ENCODE measurements at regions not wholly inside any gene's neighbourhood (a gene's known extent, or its start where the extent isn't known, plus 50 kb on each side); places are given as distances from the start of the nearest gene placed in this dataset.
"Not testable (repeated sequence)": the region's sequence is repeated elsewhere in the genome, so short reads cannot be mapped to it uniquely, and the experiment has no call there.

DNA sequence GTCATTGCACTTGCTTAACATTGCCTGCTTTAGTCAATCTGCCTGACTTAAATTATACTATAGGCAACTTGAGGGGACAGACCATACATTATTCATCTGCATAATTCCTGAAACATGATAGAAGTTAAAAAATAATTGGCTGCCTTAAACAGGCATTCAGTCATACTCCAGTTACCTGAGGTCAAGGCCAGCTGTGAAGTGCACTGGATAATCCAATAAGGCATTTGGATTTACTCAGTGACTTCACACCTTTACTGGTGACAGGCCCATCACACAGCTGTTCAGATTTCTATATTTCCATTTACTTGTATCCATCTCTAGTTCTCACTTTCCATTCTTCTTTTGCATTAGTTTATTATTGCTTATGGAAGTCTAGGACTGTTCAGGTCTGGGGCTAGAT is 2341.6 kb downstream of the PCDH7 start:
- DNase-seq, result no peak

DNA sequence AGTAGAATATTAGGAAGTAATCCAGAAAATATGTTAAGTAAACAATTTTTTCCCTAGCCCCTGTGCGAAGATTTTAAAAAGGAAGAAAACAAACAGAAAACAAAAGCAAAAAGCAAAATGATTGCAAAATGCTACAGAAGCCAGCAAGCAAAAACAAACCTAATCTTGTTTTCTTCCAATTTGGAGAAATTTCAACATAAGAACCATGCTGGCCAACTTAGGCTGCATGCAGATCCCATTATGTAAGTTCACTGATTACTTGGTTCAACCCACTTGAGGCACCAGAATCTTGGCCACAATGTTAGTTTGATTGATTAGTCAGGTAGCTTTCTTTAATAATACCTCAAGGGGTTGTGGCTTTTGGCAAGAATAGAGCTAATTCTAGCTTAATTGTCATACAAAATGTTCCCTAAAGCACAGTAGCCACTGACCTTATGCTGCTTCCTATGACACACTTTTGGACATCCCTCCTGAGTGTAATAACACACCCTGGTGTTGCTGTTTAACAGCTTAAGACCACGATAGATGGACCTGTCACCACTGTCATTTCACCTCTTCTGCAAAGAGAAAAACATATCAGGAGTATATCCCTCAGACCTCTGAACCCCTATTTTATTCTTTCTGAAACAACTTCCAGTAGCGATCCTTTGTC is 2342.1 kb downstream of the PCDH7 start:
- no peak for DNase-seq

DNA sequence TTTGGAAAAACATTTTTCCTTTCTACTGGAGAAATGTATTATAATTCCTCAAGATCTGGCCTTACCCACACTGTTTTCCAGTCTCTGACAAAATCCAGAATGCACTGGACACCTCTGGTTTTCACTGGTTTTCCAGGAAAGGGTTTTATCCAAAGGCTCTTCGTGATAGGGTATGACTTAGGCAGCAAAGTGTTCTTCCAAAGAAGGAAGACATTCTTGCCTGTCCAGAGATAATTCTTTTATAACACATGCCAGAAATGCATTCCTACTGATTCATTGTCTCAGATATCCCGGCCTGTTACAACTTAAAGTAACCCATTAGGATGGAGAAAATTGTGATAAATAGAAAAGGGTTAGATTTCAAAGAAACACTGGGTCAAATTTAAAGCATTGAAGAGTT is 2343.1 kb downstream of the PCDH7 start:
- no peak for DNase-seq

DNA sequence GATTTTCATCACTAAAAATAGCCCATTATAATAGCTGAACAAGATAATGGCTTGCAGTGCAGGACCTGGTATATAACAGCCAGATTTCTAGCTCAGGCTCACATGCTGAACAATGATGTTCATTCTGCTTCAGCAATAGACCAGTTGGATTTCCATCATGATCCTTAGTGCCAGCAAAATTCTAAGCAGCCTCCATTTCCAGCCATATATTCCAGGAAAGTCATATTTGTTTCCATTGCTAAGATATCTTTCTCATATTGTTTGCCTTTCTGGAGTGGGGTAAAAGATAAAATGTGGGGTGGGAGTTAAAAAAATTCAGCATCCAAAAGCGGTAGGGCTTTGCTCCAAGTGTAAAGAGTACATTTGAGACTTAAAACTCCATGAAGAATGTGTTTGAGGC is 2344.1 kb downstream of the PCDH7 start:
- no peak for DNase-seq

DNA sequence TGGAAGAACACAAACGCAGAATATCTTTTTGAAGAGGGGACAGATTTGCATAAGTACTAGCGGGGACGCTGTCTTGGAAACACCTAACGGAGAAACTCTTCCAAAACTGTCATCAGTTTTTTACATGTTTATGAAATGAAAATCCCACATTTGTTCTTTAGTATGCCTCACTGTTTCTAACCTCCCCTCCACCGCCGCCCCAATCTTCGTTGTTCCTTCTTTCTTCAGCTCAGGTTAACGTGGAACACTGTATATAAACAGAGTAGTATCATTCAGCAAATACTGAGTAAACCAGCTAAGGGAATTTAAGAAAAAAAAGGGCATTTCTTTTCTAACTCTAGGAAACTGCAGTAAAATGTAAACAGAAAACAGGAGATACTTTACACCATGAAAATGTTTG is 2345.6 kb downstream of the PCDH7 start:
- no peak for DNase-seq

DNA sequence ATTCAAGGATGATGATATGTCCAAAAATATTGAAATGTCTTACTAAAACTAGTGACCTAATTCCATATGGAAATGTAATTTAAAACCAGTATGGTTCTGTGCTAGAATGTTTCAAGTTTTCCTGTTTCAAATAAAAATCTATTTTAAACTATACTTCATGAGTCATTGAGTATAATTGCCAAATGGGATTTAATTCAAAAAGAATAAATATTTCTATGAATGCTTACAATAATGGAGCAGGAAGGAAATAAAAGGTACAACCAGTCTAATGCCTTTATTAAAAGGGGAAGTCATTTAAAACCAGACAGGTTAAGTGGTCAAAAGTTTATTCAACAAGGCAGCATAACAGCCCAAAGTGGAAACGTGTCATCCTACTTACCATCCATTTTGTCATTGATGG is 2347.1 kb downstream of the PCDH7 start:
- no peak for DNase-seq

DNA sequence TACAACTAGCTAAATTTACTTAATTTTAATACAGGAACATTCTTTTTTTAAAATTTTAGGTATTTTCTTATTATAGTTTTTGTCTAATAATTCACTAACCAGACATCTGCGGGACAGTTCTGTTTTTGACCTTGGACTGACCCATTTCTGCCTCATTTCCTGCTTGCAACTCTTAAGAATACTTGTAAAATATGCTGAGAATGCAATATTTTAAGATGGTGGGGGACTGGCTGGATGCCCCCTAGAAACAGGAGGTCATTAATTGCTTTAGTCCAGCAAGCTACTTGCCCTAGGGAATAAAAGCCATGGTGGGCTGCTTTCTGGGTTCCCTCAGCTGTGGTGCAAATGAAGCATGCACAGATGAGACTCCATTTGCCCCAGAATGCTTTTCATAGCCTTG is 2348.4 kb downstream of the PCDH7 start:
- no peak for DNase-seq

DNA sequence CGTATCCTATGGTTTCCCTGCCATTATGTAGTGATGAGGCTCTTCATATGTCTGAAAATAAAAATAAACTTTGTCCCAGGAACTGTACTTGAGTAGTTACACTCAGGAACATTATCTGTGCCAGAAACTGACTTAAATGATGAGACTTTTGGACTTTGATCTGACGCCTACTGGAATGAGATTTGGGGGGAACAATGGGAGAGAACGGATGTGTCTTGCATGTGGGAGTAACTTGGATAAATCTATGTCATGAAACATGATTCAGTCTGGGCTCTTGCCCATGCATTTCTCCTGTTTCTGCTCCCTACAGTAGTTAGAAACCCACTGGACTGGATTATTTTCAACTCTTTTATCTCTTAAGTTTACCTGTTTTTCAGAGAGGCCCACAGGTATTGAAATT is 2351.4 kb downstream of the PCDH7 start:
- no peak for DNase-seq

DNA sequence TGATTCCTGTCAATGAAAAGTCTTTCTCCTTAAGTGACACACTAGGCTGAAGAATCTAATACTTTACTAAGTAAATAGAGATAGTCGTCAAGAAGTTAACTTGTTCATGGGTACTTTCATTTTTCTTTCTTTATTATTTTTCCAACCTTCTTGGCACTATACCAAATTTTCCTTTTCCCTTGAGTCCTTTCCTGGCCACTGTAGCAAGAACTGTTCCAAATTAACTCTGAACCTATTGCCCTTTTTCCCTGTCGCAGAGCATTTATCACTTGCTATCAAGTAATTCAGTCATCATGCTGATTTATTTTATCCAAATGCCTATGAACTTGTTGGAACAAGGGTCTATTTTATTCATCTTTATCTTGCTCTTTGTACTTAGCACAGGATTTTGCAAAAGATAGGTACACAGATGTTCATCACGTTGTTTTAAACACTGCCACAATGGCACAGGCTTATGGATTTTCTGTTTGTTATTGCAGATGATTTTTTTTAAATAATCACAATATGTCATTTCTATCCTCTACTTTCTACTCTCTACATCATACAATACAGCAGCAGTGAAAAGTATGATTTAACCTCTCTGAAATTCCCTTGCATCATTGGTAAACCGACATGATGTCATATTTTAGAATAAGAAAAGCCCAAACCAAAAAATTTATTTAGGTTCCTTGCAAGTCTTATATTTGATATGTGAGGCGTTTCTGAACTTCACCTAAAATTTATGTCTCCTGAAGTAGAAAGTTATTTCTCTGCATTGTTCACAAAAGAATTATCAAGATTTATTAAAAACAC is 2352.3 kb downstream of the PCDH7 start:
- DNase-seq, result peak in 1 of 2 experiments; percentile 4

DNA sequence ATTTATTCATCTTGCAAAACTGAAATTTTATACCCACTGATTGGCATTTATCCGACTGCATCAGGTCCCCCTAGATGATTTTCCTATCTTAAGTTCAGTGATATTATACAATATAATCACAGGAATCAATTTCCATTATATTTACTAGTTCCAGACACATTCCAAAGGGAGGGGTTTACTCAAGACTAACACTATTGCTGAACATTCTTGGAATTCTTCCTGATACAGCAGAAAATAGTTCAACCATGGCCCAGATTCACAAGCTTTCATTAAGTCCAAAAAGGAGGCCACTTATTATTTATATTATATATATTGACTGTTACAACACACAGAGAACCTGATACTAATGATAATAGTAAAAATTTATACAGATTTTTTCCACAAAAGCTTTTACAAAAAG is 2353.6 kb downstream of the PCDH7 start:
- no peak for DNase-seq

DNA sequence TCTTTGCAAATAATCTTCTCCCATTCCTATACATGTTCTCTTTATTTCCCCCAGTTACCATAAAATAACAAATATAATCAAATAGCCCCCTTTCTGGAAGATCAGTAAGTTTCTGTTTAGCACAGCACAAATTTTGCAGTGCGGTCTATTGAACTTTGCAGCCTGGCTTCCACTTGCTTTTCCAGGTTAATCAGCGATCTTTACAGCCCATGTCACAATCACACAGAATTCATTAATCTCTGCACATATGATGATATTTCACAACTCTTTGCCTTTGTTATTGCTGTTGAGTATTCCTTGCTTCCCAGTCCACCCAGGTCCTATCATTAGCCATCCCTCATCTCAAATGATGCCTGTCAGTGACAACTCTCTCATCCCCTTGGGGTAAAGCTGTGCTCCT is 2358.0 kb downstream of the PCDH7 start:
- DNase-seq, result no peak

DNA sequence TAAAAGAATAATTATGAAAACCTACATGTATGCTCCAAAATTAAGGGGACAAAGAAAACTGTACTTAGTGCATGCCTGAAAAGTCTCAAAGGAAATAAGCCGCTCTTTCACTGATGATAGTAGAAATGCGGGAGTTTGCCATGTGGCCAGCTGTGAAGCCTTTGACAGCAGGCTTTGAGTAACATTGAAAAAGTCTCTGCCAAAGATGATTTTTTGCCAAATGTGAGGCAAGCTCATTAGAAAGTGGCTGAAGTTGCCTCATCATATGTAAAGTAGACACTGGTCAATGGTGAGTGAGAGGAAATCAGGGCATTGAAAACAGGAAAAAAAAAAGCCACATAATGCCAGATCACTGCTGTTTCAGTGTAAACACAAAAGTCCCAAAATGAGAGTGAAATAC is 2360.1 kb downstream of the PCDH7 start:
- peak; percentile 23 to 83 for DNase-seq

DNA sequence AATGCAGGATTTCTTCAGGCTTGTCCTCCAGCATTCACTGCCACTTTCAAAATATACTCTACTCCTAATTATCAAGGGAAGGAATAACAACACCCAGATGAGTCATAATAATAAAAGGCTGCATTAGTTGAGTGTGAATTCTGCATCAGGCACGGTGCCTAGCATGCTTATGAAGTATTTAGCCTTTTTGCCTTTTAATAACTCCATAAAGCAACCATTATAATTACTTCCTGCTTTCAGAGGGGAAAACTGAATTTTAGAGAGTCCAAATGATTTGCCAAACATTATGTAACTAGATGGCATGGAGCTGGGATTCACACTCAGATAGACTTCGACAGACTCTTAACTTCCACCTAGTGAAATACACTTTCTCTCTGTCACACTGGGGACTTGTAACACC is 2365.5 kb downstream of the PCDH7 start:
- peak in 1 of 2 experiments; percentile 11 for DNase-seq

DNA sequence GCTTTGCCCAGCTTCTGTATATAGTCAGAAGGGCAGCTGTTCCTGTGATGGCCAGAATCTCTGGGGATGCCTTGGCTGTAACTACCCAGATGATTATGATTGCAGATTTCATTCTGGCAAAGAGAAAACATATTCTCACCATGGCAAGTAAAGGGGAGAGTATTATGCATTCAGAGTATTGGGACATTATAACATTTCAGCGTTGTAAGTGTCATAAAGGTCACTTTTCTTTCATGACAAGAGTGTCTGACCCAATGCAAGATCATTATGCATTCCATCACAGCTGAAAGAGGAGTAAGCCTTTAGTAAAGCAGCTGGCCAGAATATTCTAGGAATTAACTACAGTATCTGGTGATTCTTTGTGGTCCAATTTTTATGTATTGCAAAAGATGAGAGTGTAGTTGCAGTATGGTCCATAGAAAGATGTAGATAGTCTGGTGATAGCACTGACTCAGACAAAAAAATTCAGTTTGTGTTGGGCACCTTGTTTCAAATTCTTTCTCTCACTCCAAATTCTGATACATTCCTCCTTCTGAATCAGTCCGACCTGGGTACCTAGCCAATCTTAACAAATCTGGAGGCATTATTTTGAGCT is 2366.3 kb downstream of the PCDH7 start:
- DNase-seq, result no peak

DNA sequence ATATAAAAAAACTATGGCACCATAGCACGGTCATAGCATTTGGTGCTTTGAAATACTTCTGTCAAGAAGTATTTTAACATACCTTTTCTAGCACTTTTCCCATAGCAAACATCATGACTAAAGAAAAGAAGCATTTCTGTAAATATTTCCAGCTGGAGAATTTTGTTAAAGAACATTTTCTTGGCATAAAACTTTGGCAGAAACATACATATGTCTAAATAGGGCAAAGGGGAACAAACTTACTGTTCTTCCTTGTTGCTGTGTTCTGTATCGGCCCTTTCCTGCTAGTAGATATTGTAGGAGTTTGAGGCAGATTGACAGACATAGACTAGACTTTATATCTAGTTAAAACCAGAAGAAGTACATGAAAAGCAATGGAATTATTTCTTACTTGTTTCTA is 2368.5 kb downstream of the PCDH7 start:
- no peak for DNase-seq

DNA sequence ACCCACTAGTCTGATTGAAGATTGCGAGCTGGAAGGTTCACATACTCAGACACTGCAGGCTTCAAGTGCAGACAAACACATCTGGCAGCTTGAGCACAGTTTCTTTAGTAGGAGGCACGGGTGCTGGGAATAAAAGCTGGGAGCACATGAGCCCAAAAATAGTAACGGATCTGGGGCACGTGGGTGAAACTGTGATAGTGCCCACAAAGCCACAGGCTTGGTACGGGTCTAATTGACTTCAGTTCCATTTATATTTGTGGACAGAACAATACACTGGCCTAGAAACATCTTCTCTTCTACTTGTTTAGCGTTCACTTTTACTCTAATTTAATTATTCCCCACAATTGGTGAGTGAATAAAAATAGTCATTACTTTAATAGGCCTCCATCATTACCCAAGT is 2370.7 kb downstream of the PCDH7 start:
- no peak for DNase-seq

DNA sequence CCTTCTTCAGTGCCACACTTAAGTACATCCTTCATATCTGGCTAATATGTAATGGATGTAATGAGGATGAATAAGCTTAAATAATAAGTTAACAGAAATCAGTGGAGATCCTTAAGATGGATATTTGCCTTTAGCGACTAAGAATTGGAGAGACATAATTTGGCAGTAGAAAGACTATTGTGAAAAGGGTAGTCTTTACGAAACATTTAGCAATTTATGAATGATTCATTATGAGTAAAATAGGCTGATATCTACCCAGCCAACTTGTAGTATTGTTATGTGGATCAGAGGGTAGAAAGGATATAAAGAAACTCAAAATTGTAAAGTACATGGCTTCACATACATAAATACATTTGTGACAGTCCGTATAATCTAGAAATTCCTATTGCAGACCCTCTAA is 2371.8 kb downstream of the PCDH7 start:
- no peak for DNase-seq

DNA sequence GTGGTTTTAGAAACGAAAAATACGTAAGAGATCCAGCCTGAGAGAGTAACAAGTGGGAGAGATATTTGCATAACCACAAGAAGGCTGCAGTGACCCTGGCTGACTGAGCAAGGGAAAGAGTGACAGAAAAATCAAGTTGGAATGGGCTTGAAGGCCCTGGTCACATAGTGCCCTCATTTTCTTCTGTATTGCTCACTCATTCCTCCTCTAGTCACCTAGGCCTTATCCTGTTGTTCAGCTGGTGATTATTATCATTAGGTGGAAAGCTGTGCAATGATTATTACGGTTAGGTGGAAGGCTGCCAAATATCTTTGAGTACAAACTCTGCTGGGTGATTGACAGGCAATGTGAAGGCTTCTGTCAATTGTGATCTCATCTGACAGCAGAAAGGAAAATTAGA is 2384.1 kb downstream of the PCDH7 start:
- peak in 1 of 2 experiments; percentile 11 for DNase-seq

DNA sequence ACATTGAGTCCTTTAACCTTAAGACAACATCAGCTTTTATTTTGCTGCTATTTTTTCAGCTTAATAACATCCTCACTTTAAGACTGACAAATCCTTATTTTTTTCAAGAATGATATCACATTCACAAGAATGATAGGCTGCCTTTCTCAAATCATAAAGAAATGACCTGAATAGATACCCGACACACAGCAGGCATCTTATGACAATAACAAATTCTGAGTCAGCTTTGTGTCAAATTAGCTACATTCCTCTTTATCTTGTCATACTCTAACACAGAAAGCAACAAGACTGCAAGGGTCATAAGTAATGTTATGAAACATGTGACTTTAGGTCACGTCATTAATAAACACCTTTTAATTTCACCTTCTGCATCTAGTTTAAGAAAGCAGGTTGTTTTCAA is 2387.6 kb downstream of the PCDH7 start:
- no peak for DNase-seq

DNA sequence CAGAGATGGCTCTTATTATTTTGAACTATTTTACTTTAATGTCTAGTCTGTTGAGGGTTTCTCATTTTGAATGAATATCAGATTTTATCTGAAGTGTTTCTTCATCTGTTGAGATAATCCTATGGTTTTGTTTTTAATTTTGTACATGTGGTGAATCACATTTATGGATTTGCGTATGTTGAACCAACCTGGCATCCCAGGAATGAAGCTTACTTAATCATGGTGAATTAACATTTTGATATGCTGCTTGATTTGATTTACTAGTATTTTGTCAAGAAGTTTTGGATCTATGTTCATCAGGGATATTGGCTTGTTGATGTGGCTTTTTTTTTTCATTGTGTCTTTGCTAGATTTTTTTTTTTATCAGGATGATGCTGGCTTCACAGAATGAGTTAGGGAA is 2390.9 kb downstream of the PCDH7 start:
- DNase-seq, result no peak

DNA sequence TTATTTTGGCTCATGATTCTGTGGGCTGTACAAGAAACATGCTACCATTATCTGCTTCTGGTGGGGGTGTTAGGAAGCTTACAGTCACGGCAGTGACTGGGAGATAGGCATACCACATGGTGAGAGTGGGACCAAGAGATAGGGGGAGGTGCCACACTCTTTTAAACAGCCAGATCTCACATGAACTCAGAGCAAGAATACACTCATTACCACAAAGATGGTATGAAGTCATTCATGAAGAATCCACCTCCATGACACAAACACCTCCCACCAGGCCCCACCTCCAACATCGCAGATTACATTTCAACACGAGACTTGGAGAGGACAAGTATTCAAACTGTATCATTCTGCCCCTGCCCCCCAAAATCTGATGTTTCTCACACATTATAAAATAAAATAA is 2396.7 kb downstream of the PCDH7 start:
- DNase-seq, result no peak

DNA sequence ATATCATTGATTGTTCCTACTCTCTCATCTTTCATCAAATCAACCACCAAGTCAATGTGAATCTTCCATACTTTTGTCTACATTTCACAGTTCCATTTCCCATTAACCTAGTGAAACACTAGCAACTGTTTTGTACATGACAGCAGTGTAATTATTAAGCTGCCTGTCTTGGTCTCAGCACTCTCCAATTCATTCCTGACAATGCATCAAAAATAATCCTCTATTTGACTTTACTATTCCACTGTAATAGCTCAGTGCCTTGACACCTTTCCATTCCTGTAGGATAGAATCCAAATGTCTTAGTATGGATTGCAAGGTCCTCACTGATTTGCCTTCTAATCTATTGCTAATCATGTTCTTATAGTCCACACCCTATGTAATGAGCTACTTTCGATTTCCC is 2405.8 kb downstream of the PCDH7 start:
- no peak for DNase-seq

DNA sequence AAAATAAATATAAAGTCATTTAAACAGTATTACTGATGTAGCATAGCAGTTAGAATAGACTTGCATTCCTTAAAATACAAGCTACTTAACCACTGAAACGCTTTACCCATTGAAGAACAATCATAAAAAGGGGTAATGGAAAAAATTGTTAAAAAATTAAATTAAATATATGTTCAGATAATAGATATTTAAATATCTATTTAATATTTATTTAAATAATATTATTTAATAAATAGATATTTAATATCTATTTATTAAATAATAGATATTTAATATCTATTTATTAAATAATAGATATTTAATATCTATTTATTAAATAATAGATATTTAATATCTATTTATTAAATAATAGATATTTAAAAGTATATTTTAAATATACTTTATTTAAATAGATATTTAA is 2410.5 kb downstream of the PCDH7 start:
- not testable (repeated sequence) for DNase-seq

DNA sequence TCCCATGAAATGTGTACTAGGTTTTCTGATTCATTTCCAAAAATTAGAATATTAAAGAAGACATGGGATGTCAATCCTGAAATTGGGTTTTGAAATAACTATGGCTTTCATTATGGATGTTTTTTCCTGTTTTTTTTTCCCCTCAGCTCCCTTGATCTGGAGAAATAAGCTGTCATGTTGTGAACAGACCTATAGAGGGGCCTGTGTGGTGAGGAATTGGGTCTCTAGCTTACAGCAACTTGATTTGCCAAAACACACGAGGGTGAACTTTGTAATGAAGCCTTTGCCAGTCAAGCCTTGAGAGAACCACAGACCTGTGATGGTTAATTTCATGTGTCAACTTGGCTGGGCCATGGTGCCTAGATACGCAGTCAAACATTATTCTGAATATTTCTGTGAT is 2413.6 kb downstream of the PCDH7 start:
- peak in 1 of 2 experiments; percentile 8 for DNase-seq

Measured in NCI-H446 (cell line).